ENCODE measurements at regions not wholly inside any gene's neighbourhood (a gene's known extent, or its start where the extent isn't known, plus 50 kb on each side); places are given as distances from the start of the nearest gene placed in this dataset.
A peak's percentile ranks its signal among the peaks of the same experiment; 100 is the strongest.

- DNase-seq, result no peak
Measured at GRCh38 chr2:172204762-172205161, 102.1 kb upstream of the DLX2 start.

- no peak for DNase-seq
Measured at GRCh38 chr2:172205292-172205691, 102.6 kb upstream of the DLX2 start.

- DNase-seq, result no peak
Measured at GRCh38 chr2:172207911-172208310, 105.2 kb upstream of the DLX2 start.

DNA sequence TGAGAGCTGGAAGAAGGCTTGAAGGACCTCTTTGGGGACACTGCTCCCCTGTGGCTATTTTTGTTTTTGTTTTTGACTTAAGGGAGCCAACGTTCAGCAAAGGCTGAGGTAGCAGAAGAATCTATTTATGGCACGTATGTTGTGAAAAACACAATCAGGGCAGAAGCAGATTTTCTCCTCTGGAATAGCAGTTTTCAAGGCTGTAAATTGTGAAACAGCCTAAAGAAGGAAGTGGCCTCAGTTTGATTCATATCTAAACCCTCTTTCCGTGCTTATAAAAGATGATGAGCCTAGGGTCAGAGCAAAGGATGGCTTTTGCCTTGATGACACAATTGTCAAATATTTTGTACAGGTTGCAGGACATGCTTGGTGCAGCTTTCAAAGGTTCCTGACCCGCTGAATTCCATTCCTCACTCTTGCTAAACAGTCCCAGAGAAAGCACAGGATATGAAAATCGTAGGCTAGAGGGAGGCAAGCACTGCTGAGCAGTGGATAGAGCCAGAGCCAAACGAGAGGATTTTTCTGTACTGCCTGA is 106.2 kb upstream of the DLX2 start:
- no peak for DNase-seq

- no peak for DNase-seq
Measured at GRCh38 chr2:172210599-172210998, 107.9 kb upstream of the DLX2 start.

DNA sequence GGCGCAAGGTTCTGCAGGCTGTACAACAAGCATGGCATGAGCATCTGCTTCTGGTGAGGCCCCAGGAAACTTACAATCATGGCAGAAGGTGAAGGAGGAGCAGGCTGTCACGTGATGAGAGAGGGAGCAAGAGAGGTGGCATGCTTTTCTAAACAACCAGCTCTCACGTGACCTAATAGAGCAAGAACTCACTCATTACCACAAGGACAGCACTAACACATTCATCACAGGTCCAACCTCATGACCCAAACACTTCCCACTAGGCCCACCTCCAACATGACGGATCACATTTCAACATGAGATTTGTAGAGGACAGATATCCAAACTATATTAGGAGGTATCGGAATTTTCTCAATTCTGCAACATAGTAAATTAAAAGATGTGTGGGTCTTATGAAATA is 108.8 kb upstream of the DLX2 start:
- DNase-seq, result no peak

DNA sequence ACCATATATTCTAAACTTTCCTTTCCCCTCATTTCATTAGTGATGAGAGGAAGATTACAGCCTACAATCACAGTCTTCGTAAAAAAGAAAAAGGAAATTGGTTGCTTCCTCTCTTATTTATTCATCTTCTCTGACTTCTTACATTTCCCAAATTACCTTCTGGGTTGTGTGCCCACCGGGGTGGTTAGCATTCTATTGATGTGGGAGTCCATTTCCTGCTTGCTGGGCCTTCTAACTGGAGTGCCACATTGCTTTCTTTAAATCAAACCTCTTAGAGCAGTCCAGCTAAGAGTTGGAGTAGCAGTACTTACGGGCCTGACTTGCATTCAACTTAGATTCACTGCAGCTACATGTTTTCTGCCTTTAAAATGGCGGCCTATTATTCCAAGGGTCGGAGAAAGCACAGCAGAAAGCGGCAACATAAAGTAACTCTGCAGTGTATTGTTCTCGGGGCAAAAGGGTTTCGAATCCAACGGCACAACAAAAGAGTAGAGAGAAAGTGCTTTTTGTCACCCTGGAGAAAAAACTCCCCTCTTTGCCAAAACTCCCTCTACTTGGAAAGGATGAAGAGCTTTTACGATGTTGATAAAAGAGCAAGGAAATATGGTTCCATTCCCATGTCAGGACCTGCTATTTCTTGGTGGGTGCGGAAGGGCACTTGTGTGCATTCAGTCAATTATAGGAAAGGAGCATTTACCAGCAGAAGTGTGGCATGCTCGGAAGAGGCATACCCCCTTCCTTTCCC is 110.6 kb upstream of the DLX2 start:
- DNase-seq, result no peak

- no peak for DNase-seq
Measured at GRCh38 chr2:172214252-172214651, 111.6 kb upstream of the DLX2 start.

DNA sequence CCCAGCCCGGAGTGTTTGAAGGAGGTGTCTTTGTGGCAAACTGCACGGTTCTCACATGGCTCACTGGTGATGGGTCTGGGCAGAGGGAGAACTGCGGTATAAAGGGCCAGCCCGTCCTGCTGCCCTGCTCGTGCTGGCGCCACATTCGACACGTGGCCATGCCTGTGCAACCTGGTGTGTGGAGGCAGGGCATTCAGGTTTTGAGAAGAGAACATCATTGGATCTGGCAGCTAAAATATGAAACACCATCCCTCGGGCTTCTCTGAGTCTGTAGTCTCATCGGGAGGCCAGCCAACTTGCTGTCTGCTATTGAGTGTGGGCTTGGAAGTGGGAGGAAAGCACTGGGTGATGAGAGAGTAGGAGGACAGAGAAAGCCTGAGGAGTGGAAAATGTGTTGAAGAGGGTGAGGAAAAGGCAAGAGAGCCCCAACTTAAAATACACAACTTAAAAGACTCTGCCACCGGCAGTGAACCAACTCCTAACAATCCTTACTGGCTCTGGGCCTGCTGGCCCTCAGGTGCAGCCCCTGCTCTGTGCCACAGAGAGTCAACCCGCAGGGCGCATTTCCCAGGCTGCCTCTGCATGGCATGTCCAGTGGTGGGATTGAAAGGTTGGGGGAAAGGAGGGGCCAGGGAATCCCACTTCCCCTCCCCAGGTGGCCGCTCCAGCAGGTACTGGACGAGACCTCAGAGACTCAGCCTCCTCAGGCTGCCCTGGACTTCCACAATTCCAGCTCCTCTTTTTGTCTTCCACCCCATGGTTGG is 112.7 kb upstream of the DLX2 start:
- DNase-seq, result no peak

- no peak for DNase-seq
Measured at GRCh38 chr2:172215936-172216335, 113.2 kb upstream of the DLX2 start.

DNA sequence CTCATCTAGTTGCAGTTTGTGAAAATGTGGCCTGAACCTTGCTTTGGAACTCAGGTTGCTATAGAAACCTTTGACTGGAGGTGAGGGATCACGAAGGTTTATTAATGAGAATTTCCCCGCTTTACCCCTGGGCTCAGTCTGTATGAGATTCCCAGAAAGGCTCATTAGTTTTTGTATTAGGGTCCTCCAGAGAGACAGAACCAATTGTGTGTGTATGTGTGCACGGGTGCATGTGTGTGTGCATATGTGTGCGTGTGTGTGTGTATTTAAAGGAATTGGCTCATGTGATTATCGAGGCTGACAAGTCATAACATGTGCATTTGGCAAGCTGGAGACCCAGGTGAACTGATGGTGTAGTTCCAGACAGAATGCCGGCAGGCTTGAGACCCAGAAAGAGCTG is 113.8 kb upstream of the DLX2 start:
- peak; percentile 22 for DNase-seq

- DNase-seq, result no peak
Measured at GRCh38 chr2:172219201-172219600, 116.5 kb upstream of the DLX2 start.

- no peak for DNase-seq
Measured at GRCh38 chr2:172220121-172220520, 117.4 kb upstream of the DLX2 start.

- no peak for DNase-seq
Measured at GRCh38 chr2:172223601-172224054, 120.9 kb upstream of the DLX2 start.

- no peak for DNase-seq
Measured at GRCh38 chr2:172225786-172226185, 123.1 kb upstream of the DLX2 start.

GRCh38 chr2:172226244-172227061 is 123.8 kb upstream of the DLX2 start:
- DNase-seq, result no peak

GRCh38 chr2:172227719-172228118 is 125.0 kb upstream of the DLX2 start:
- no peak for DNase-seq

DNA sequence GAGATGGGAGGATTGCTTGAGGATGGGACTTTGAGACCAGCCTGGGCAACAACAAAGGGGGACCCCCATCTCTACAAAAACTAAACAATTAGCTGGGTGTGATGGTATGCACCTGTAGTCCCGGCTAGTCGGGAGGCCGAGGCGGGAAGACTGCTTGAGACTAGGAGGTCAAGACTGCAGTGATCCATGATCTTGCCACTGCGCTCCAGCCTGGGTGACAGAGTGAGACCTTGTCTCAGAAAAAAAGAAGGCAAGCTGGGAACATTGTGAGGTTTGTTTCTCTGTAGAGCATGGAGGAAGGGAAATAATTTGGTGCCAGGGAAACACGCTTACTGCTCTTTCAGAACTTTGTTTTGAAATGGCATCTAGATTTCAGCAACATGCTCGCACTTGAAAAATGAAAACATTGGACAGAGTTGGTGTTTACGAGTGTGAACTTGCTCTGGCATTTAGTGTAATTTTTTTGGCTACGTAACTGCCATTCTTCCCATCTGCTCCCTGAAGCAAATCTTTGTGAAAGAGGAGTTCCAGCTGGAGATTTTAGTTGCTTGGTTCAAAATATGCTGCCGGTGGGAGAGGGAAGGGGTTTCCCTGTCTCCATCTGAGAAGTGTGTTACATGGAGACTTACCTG is 125.6 kb upstream of the DLX2 start:
- peak; percentile 90 for DNase-seq

DNA sequence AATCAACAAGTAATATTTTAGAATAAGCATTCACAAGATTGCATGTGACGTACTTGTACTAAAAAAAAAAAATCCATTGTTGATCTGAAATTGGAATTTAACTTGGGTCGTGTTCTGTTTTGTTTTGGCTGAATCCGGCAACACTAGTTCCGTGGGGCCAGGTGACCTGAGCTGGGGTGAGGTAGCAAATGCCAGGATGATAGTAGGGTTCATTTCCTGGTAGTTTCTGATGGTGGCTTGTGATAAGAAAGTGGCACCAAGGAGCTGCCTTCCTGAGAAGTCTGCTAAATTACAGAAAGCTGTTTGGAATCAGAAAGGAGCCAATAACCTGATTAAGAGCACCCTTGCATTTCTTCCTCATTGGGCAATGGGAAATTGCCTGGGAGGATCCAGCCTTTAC is 126.4 kb upstream of the DLX2 start:
- no peak for DNase-seq

- no peak for DNase-seq
Measured at GRCh38 chr2:172230332-172230888, 127.7 kb upstream of the DLX2 start.

GRCh38 chr2:172230889-172231401 is 128.2 kb upstream of the DLX2 start:
- no peak for DNase-seq

- DNase-seq, result no peak
Measured at GRCh38 chr2:172231508-172231907, 128.8 kb upstream of the DLX2 start.
